Smooth muscle cell (in vitro differentiated cells): ENCODE measurements at regions not wholly inside any gene's neighbourhood (a gene's known extent, or its start where the extent isn't known, plus 50 kb on each side); places are given as distances from the start of the nearest gene placed in this dataset.

Source experiments
- DNase-seq: peaks from one replicate; lab custom pipeline; 2025; ENCODE audit not compliant: unreplicated experiment; lab: John Stamatoyannopoulos, UW
- H2AFZ ChIP-seq: fragments of 200-600 bp; sonication (generic); 2 replicates; pipeline ENCODE4 v1.6.0; 2016; ENCODE audit warnings: antibody characterized with exemption, low read depth, mild to moderate bottlenecking
- H3F3A ChIP-seq: fragments of 200-600 bp; sonication (generic); 2 replicates; pipeline ENCODE4 v1.6.0; 2017; ENCODE audit warnings: antibody characterized with exemption, low read depth
- H3K27ac ChIP-seq: fragments of 200-600 bp; sonication (generic); 2 replicates; pipeline ENCODE4 v1.5.1; 2016; ENCODE audit warnings: low read depth, mild to moderate bottlenecking
- H3K27me3 ChIP-seq: fragments of 200-600 bp; sonication (generic); 2 replicates; pipeline ENCODE4 v1.6.1; 2016; ENCODE audit warnings: low read depth, mild to moderate bottlenecking
- H3K36me3 ChIP-seq: fragments of 200-600 bp; sonication (generic); 2 replicates; pipeline ENCODE4 v1.5.1; 2016; ENCODE audit warnings: low read depth
- H3K4me1 ChIP-seq: fragments of 200-600 bp; sonication (generic); 2 replicates; pipeline ENCODE4 v1.5.1; 2016; ENCODE audit warnings: low read depth
- H3K4me2 ChIP-seq: fragments of 200-600 bp; sonication (generic); 2 replicates; pipeline ENCODE4 v1.6.0; 2016; ENCODE audit warnings: mild to moderate bottlenecking
- H3K4me3 ChIP-seq: fragments of 200-600 bp; sonication (generic); 2 replicates; pipeline ENCODE4 v1.5.1; 2016; ENCODE audit warnings: mild to moderate bottlenecking
- H3K79me2 ChIP-seq: fragments of 200-600 bp; sonication (generic); 2 replicates; pipeline ENCODE4 v1.6.0; 2016; ENCODE audit warnings: low read depth, mild to moderate bottlenecking
- H3K9ac ChIP-seq: fragments of 200-600 bp; sonication (generic); 2 replicates; pipeline ENCODE4 v1.6.0; 2016; ENCODE audit warnings: low read depth
- H3K9me3 ChIP-seq: fragments of 200-600 bp; sonication (generic); replicated peaks from 2 replicates; pipeline ENCODE4 v1.5.1; 2016; ENCODE audit warnings: low read depth
- H4K20me1 ChIP-seq: fragments of 200-600 bp; sonication (generic); 2 replicates; pipeline ENCODE4 v1.6.0; 2016; ENCODE audit warnings: low read depth
- CTCF ChIP-seq: fragments of 200-600 bp; sonication (generic); IDR thresholded peaks from 2 replicates; pipeline ENCODE4 v1.5.1; 2017; ENCODE audit warnings: borderline replicate concordance, mild to moderate bottlenecking, antibody characterized with exemption; ENCODE audit not compliant: insufficient read depth, poor library complexity, severe bottlenecking
- WGBS: methylation state at CpG from one replicate; pipeline ENCODE4 v1.1.7; 2016; ENCODE audit warnings: low lambda C conversion rate; 5-methylcytosine and 5-hydroxymethylcytosine counted together

- H3K27me3 ChIP-seq, result no peaks in the 10 kb centered on the region
- no peak for DNase-seq
- H3K9ac ChIP-seq, result no peak overlapping the region
- TF ChIP-seq CTCF, result no peak
- H3K4me1 ChIP-seq, result no peaks in the 10 kb centered on the region
- no peaks in the 10 kb centered on the region for H3K36me3 ChIP-seq
- H3K27ac ChIP-seq, result peak overlapping the region; percentile 45
- no peaks in the 10 kb centered on the region for H3F3A ChIP-seq
- peak overlapping the region; percentile 35 for H2AFZ ChIP-seq
- H4K20me1 ChIP-seq, result no peaks in the 10 kb centered on the region
- H3K4me3 ChIP-seq, result no peak overlapping the region
- H3K79me2 ChIP-seq, result no peaks in the 10 kb centered on the region
- no peaks in the 10 kb centered on the region for H3K9me3 ChIP-seq
- H3K4me2 ChIP-seq, result no peak overlapping the region
Observed at GRCh38 chr7:13107291-13107690, 419.9 kb downstream of the ARL4A start.

GRCh38 chr7:13108061-13108460 lies 420.6 kb downstream of the ARL4A start:
- no peak overlapping the region for H3K4me3 ChIP-seq
- H3K79me2 ChIP-seq, result no peaks in the 10 kb centered on the region
- H3K9ac ChIP-seq, result no peak overlapping the region
- H3K4me1 ChIP-seq, result no peaks in the 10 kb centered on the region
- peak overlapping the region; percentile 45 for H3K27ac ChIP-seq
- no peaks in the 10 kb centered on the region for H3F3A ChIP-seq
- no peak for DNase-seq
- peak overlapping the region; percentile 35 for H2AFZ ChIP-seq
- no peaks in the 10 kb centered on the region for H3K36me3 ChIP-seq
- H4K20me1 ChIP-seq, result no peaks in the 10 kb centered on the region
- H3K27me3 ChIP-seq, result no peaks in the 10 kb centered on the region
- no peaks in the 10 kb centered on the region for H3K9me3 ChIP-seq
- TF ChIP-seq CTCF, result no peak
- no peak overlapping the region for H3K4me2 ChIP-seq

- Histone ChIP-seq H3K9ac (no peak overlapping the region), H3K4me3 (no peak overlapping the region), H4K20me1 (no peaks in the 10 kb centered on the region), H3K36me3 (no peaks in the 10 kb centered on the region), H3K4me1 (no peaks in the 10 kb centered on the region), H3K27ac (no peak overlapping the region), H3F3A (no peaks in the 10 kb centered on the region), H3K27me3 (no peaks in the 10 kb centered on the region), H3K79me2 (no peaks in the 10 kb centered on the region), H3K4me2 (no peak overlapping the region), H2AFZ (no peak overlapping the region), H3K9me3 (no peaks in the 10 kb centered on the region)
- WGBS, result 84% methylated on average over 6 of the region's 6 CpGs
- no peak for DNase-seq
- TF ChIP-seq CTCF, result no peak
Observed at GRCh38 chr7:13109201-13109600, 421.8 kb downstream of the ARL4A start.

- Histone ChIP-seq H3K9ac (no peak overlapping the region), H3K27me3 (no peaks in the 10 kb centered on the region), H3K27ac (no peak overlapping the region)
Observed at GRCh38 chr7:13110107-13110506, 422.7 kb downstream of the ARL4A start.

More at GRCh38 chr7:13110107-13110506, 422.7 kb downstream of the ARL4A start:
- TF ChIP-seq CTCF, result no peak
- no peak for DNase-seq
- no peaks in the 10 kb centered on the region for H3K79me2 ChIP-seq
- H3K4me1 ChIP-seq, result peaks cover 4% of the 10 kb centered on the region
- no peak overlapping the region for H3K4me2 ChIP-seq
- no peaks in the 10 kb centered on the region for H3K9me3 ChIP-seq
- H2AFZ ChIP-seq, result no peak overlapping the region
- no peak overlapping the region for H3K4me3 ChIP-seq
- 85% methylated on average over 6 of the region's 6 CpGs for WGBS
- H3K36me3 ChIP-seq, result no peaks in the 10 kb centered on the region
- H4K20me1 ChIP-seq, result no peaks in the 10 kb centered on the region
- H3F3A ChIP-seq, result no peaks in the 10 kb centered on the region
